SK-N-SH treated with all-trans-retinoic acid at 6 μM for 48 hours (cell line): ENCODE measurements at regions not wholly inside any gene's neighbourhood (a gene's known extent, or its start where the extent isn't known, plus 50 kb on each side); places are given as distances from the start of the nearest gene placed in this dataset.

Experiments
- ATAC-seq: fragments of 200-7000 bp; cut with Tn5 transposase; 3 replicates; pipeline ENCODE4 v1.9.1; 2020; ENCODE audit warnings: mild to moderate bottlenecking, moderate library complexity
- ARNTL ChIP-seq: fragments of 450-650 bp; formaldehyde crosslinking; IDR thresholded peaks from 2 replicates; pipeline ENCODE4 v1.5.0; 2020; ENCODE audit warnings: low read depth, mild to moderate bottlenecking, moderate library complexity, borderline replicate concordance
- BACH2 ChIP-seq: fragments of 250-450 bp; sonication (Bioruptor Pico); IDR thresholded peaks from 2 replicates; pipeline ENCODE4 v1.9.0; 2021; ENCODE audit warnings: mild to moderate bottlenecking, borderline replicate concordance
- ESRRG ChIP-seq: fragments of 250-450 bp; sonication (Bioruptor Pico); IDR thresholded peaks from 2 replicates; pipeline ENCODE4 v1.6.1; 2021; ENCODE audit warnings: mild to moderate bottlenecking
- GLIS3 ChIP-seq: fragments of 250-450 bp; sonication (Bioruptor Pico); IDR thresholded peaks from 2 replicates; pipeline ENCODE4 v1.5.0; 2020; ENCODE audit warnings: mild to moderate bottlenecking, moderate library complexity
- ISL1 ChIP-seq: fragments of 250-450 bp; sonication (Bioruptor Pico); IDR thresholded peaks from 2 replicates; pipeline ENCODE4 v2.1.2; 2022; ENCODE audit warnings: mild to moderate bottlenecking, moderate library complexity
- PPARA ChIP-seq: fragments of 250-450 bp; sonication (Bioruptor Pico); IDR thresholded peaks from 2 replicates; pipeline ENCODE4 v1.5.0; 2020; ENCODE audit warnings: mild to moderate bottlenecking, borderline replicate concordance
- RARB ChIP-seq: fragments of 250-450 bp; sonication (Bioruptor Pico); IDR thresholded peaks from 2 replicates; pipeline ENCODE4 v1.8.0; 2021; ENCODE audit warnings: mild to moderate bottlenecking, moderate library complexity
- SNAI2 ChIP-seq: fragments of 250-450 bp; sonication (Bioruptor Pico); IDR thresholded peaks from 2 replicates; pipeline ENCODE4 v1.5.0; 2020; ENCODE audit warnings: mild to moderate bottlenecking, moderate library complexity
- ZC3H10 ChIP-seq: fragments of 250-450 bp; sonication (Bioruptor Pico); IDR thresholded peaks from 2 replicates; pipeline ENCODE4 v1.5.1; 2021; ENCODE audit warnings: mild to moderate bottlenecking, moderate library complexity
- ZFP3 ChIP-seq: fragments of 250-450 bp; sonication (Bioruptor Pico); IDR thresholded peaks from 2 replicates; pipeline ENCODE4 v1.5.0; 2020; ENCODE audit warnings: mild to moderate bottlenecking, moderate library complexity
- ZFP30 ChIP-seq: fragments of 450-650 bp; formaldehyde crosslinking; IDR thresholded peaks from 2 replicates; pipeline ENCODE4 v1.5.0; 2022; ENCODE audit warnings: mild to moderate bottlenecking, moderate library complexity
- ZNF565 ChIP-seq: fragments of 450-650 bp; formaldehyde crosslinking; conservative IDR thresholded peaks from 2 replicates; pipeline ENCODE4 v1.5.0; 2020; ENCODE audit warnings: low read depth, mild to moderate bottlenecking, moderate library complexity
- ZNF70 ChIP-seq: fragments of 450-650 bp; formaldehyde crosslinking; IDR thresholded peaks from 2 replicates; pipeline ENCODE4 v1.5.0; 2020; ENCODE audit warnings: mild to moderate bottlenecking, moderate library complexity
- ZNF8 ChIP-seq: fragments of 450-650 bp; formaldehyde crosslinking; IDR thresholded peaks from 2 replicates; pipeline ENCODE4 v1.5.0; 2020; ENCODE audit warnings: mild to moderate bottlenecking, moderate library complexity
- TF ChIP-seq, protein P1 (sequence below): fragments of 250-450 bp; sonication (Bioruptor Pico); IDR thresholded peaks from 2 replicates; pipeline ENCODE4 v1.8.0; 2021; ENCODE audit warnings: low read depth, mild to moderate bottlenecking, moderate library complexity, borderline replicate concordance
- TF ChIP-seq, protein P2 (sequence below): fragments of 250-450 bp; sonication (Bioruptor Pico); IDR thresholded peaks from 2 replicates; pipeline ENCODE4 v1.5.1; 2020; ENCODE audit warnings: low read depth, mild to moderate bottlenecking, moderate library complexity
- TF ChIP-seq, protein P3 (sequence below): fragments of 250-450 bp; sonication (Bioruptor Pico); IDR thresholded peaks from 2 replicates; pipeline ENCODE4 v1.5.1; 2021; ENCODE audit warnings: mild to moderate bottlenecking, moderate library complexity
- TF ChIP-seq, protein P4 (sequence below): fragments of 250-450 bp; sonication (Bioruptor Pico); IDR thresholded peaks from 2 replicates; pipeline ENCODE4 v1.8.0; 2020; ENCODE audit warnings: mild to moderate bottlenecking, moderate library complexity, borderline replicate concordance
- TF ChIP-seq, protein P5 (sequence below): fragments of 250-450 bp; sonication (Bioruptor Pico); IDR thresholded peaks from 2 replicates; pipeline ENCODE4 v1.5.0; 2020; ENCODE audit warnings: mild to moderate bottlenecking, moderate library complexity

DNA sequence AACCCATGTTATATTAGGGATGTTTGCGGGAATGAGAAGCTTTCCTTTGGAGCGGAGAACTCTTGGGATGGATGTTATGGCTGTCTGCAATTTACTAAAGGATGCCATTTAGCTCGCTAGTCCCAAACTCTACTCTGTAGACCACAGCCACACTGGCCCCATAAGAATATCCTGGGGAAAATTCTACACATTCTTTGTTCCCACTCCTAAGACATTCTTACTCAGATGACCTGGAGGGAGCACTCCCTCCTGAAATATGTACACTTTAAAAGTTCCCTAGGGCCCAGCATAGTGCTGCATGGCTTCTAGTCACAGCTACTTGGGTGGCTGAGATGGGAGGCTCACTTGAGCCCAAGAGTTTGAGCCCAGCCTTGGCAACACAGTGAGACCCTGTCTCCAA lies 288.7 kb upstream of the RORA start:
- TF ChIP-seq, protein P1, sequence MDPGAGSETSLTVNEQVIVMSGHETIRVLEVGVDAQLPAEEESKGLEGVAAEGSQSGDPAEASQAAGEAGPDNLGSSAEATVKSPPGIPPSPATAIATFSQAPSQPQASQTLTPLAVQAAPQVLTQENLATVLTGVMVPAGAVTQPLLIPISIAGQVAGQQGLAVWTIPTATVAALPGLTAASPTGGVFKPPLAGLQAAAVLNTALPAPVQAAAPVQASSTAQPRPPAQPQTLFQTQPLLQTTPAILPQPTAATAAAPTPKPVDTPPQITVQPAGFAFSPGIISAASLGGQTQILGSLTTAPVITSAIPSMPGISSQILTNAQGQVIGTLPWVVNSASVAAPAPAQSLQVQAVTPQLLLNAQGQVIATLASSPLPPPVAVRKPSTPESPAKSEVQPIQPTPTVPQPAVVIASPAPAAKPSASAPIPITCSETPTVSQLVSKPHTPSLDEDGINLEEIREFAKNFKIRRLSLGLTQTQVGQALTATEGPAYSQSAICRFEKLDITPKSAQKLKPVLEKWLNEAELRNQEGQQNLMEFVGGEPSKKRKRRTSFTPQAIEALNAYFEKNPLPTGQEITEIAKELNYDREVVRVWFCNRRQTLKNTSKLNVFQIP (CRISPR knock-in tag) = no peak
- TF ChIP-seq RARB (CRISPR knock-in tag) (no peak), GLIS3 (CRISPR knock-in tag) (no peak), ESRRG (CRISPR knock-in tag) (no peak)
- ATAC-seq = peak; percentile 61

DNA sequence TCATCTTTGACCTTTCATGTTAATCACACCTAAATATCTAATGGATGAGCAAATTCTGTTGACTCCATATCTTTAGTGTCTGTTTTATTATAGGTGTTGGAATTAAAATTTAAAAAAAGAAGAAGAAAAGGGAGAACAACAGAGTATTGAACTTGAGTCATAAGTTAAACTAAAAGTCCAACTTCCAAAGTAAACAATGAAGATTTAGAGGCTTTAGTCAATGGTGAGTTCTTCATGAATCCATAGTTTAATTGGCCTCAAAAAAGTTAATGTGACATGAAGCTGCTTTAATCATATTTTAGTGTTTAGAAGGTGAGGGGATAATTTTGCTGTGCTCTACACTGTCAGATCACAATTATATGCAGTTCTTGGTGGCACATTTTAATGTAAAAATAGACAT lies 288.2 kb upstream of the RORA start:
- ATAC-seq = no peak
- TF ChIP-seq ESRRG (CRISPR knock-in tag) = no peak
- TF ChIP-seq, protein P2, sequence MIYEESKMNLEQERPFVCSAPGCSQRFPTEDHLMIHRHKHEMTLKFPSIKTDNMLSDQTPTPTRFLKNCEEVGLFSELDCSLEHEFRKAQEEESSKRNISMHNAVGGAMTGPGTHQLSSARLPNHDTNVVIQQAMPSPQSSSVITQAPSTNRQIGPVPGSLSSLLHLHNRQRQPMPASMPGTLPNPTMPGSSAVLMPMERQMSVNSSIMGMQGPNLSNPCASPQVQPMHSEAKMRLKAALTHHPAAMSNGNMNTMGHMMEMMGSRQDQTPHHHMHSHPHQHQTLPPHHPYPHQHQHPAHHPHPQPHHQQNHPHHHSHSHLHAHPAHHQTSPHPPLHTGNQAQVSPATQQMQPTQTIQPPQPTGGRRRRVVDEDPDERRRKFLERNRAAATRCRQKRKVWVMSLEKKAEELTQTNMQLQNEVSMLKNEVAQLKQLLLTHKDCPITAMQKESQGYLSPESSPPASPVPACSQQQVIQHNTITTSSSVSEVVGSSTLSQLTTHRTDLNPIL = no peak
- no peak for TF ChIP-seq ARNTL (CRISPR knock-in tag)
- no peak for TF ChIP-seq ZFP30 (CRISPR knock-in tag)
- no peak for TF ChIP-seq ZNF8 (CRISPR knock-in tag)
- TF ChIP-seq PPARA (CRISPR knock-in tag) = no peak
- TF ChIP-seq SNAI2 = no peak
- TF ChIP-seq, protein P3, sequence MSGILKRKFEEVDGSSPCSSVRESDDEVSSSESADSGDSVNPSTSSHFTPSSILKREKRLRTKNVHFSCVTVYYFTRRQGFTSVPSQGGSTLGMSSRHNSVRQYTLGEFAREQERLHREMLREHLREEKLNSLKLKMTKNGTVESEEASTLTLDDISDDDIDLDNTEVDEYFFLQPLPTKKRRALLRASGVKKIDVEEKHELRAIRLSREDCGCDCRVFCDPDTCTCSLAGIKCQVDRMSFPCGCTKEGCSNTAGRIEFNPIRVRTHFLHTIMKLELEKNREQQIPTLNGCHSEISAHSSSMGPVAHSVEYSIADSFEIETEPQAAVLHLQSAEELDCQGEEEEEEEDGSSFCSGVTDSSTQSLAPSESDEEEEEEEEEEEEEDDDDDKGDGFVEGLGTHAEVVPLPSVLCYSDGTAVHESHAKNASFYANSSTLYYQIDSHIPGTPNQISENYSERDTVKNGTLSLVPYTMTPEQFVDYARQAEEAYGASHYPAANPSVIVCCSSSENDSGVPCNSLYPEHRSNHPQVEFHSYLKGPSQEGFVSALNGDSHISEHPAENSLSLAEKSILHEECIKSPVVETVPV = no peak
- no peak for TF ChIP-seq BACH2 (CRISPR knock-in tag)
- no peak for TF ChIP-seq ZNF70 (CRISPR knock-in tag)
- TF ChIP-seq, protein P4, sequence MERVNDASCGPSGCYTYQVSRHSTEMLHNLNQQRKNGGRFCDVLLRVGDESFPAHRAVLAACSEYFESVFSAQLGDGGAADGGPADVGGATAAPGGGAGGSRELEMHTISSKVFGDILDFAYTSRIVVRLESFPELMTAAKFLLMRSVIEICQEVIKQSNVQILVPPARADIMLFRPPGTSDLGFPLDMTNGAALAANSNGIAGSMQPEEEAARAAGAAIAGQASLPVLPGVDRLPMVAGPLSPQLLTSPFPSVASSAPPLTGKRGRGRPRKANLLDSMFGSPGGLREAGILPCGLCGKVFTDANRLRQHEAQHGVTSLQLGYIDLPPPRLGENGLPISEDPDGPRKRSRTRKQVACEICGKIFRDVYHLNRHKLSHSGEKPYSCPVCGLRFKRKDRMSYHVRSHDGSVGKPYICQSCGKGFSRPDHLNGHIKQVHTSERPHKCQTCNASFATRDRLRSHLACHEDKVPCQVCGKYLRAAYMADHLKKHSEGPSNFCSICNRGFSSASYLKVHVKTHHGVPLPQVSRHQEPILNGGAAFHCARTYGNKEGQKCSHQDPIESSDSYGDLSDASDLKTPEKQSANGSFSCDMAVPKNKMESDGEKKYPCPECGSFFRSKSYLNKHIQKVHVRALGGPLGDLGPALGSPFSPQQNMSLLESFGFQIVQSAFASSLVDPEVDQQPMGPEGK (CRISPR knock-in tag) = no peak
- no peak for TF ChIP-seq ZC3H10 (CRISPR knock-in tag)
- no peak for TF ChIP-seq GLIS3 (CRISPR knock-in tag)
- no peak for TF ChIP-seq ZNF565 (CRISPR knock-in tag)
- no peak for TF ChIP-seq RARB (CRISPR knock-in tag)

DNA sequence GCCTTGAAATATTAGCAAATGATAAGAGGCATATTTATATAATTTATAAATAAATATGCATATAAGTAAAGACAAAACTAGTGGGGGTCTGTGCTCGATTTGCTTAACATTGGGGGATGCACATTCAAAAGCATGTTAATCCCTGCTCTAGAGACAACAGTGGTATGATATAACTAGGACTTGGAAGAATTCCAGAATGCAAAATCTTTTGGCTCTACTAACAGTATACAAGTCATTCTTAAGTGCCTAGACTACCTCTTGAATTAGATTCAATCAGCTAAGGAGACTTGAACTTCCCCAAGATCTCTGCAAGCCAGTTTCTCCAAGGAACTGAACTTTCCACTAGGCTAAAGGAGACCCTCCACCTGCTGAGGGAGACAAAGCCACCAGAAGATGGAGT lies 282.7 kb upstream of the RORA start:
- 0 out of 3 replicates have a peak, but pooled peaks have one; percentile 19 for ATAC-seq

More for the DNA sequence above, 282.7 kb upstream of the RORA start:
- no peak for TF ChIP-seq ZNF70 (CRISPR knock-in tag)
- TF ChIP-seq ISL1 (CRISPR knock-in tag) = no peak
- no peak for TF ChIP-seq SNAI2
- no peak for TF ChIP-seq ZNF8 (CRISPR knock-in tag)
- TF ChIP-seq, protein P1 (CRISPR knock-in tag) = no peak
- TF ChIP-seq, protein P2 = no peak
- TF ChIP-seq ZC3H10 (CRISPR knock-in tag) = no peak
- TF ChIP-seq RARB (CRISPR knock-in tag) = no peak
- TF ChIP-seq, protein P5, sequence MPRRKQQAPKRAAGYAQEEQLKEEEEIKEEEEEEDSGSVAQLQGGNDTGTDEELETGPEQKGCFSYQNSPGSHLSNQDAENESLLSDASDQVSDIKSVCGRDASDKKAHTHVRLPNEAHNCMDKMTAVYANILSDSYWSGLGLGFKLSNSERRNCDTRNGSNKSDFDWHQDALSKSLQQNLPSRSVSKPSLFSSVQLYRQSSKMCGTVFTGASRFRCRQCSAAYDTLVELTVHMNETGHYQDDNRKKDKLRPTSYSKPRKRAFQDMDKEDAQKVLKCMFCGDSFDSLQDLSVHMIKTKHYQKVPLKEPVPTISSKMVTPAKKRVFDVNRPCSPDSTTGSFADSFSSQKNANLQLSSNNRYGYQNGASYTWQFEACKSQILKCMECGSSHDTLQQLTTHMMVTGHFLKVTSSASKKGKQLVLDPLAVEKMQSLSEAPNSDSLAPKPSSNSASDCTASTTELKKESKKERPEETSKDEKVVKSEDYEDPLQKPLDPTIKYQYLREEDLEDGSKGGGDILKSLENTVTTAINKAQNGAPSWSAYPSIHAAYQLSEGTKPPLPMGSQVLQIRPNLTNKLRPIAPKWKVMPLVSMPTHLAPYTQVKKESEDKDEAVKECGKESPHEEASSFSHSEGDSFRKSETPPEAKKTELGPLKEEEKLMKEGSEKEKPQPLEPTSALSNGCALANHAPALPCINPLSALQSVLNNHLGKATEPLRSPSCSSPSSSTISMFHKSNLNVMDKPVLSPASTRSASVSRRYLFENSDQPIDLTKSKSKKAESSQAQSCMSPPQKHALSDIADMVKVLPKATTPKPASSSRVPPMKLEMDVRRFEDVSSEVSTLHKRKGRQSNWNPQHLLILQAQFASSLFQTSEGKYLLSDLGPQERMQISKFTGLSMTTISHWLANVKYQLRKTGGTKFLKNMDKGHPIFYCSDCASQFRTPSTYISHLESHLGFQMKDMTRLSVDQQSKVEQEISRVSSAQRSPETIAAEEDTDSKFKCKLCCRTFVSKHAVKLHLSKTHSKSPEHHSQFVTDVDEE (CRISPR knock-in tag) = no peak
- TF ChIP-seq, protein P3 = no peak
- no peak for TF ChIP-seq ZNF565 (CRISPR knock-in tag)
- TF ChIP-seq ARNTL (CRISPR knock-in tag) = no peak
- TF ChIP-seq ZFP3 (CRISPR knock-in tag) = no peak
- TF ChIP-seq, protein P4 (CRISPR knock-in tag) = no peak
